Amniotic stem cell (primary cell): ENCODE measurements at regions not wholly inside any gene's neighbourhood (a gene's known extent, or its start where the extent isn't known, plus 50 kb on each side); places are given as distances from the start of the nearest gene placed in this dataset.

Experiments used
- DNase-seq: peaks from one replicate; lab custom pipeline; 2025; lab: John Stamatoyannopoulos, UW

GRCh38 chr5:89041249-89041779 is 158.3 kb upstream of the MEF2C start:
- no peak for DNase-seq

- peak; percentile 26 for DNase-seq
These were observed 153.9 kb upstream of the MEF2C start for GRCh38 chr5:89036704-89037489.

- DNase-seq, result no peak
These were observed 153.2 kb upstream of the MEF2C start for GRCh38 chr5:89036166-89036565.

DNA sequence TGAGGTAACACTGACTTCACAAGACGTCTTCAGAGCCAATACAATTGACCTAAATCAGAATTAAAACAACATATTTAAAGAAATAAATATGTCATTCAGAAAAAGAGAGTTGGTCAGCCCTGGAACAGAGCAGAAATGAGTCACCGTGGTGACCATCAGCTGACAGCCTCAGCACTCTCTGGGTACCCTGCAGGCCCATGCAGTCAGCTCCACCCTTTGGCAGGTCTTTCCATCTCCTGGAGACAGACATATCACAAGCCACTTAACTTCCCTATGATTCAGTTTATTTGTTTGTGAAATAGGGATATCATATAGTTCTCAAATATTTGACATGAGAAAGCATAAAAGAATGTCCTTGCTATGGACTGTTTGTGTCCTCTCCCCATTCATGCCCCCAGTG is 151.6 kb upstream of the MEF2C start:
- DNase-seq, result peak; percentile 26

DNA sequence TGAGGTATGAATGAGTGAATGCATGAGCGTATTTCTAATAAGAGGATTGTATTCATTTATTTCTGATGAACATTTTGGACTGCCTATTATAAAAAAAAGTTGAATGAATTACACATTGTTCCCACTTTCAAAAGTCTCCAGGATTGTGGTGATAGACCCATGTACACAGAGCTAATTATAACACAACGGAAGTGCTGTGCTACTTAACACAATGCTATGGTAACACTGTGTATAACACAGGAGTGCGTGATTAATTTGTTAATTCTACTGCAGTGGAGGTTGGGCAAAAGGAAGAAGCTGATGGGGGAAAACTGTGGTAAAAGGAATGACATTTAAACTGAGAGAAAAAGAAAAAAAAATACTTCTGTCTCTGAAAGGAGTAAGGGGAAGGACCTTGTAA is 147.8 kb upstream of the MEF2C start:
- no peak for DNase-seq

DNA sequence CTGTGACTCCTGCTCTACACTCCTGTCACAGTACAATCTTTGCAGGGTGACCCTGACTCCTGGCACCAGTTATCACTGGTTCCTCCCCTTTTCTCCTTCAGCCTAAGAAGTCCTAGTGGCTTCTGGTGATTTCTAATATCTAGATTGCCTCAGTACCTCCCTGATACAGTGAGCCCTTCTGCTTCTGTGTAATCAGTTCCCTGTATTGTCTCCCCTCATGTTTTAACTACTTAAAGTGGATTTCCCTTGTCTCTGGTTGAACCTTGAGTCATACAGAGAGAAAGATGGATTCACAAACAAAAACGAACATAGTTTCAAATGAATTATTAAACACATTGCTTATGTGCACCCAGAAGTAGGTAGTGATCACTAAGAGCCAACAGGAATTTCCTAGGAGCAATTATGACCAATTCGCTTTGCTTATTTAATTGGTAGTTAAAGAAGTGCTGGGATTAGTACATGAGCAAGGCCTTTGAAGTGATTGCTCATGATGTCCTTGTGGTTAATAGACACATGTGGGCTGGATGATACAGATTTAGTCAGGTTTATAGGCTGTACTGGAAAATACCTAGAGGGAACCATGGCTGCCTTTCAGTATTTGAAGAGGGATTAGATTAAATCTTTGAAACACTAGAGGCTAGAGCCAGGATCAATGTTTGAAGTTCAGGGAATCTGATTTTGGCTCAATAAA is 145.8 kb upstream of the MEF2C start:
- no peak for DNase-seq

GRCh38 chr5:89024045-89024444 is 141.1 kb upstream of the MEF2C start:
- DNase-seq, result no peak

- no peak for DNase-seq
These were observed 138.1 kb upstream of the MEF2C start for GRCh38 chr5:89020926-89021610.

- no peak for DNase-seq
These were observed 133.8 kb upstream of the MEF2C start for GRCh38 chr5:89016741-89017303.

DNA sequence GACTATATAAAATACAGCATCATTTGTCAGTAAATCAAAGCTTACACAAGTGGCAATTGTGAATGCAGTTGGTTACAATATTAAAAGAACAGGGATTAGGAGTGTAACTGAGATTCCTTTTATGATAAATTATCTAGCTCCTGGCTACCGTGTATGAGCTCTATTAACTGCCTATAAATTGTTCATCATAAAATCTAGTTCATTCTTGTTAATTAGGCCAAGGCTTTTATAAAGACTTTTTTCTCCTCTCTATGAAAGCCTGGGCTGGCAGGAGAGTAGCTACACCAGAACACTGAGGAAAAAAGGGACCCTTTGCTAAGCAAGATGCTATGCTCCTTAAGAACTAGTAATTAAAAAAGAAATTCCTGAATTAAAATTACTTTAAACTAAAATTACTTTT is 132.4 kb upstream of the MEF2C start:
- no peak for DNase-seq

DNA sequence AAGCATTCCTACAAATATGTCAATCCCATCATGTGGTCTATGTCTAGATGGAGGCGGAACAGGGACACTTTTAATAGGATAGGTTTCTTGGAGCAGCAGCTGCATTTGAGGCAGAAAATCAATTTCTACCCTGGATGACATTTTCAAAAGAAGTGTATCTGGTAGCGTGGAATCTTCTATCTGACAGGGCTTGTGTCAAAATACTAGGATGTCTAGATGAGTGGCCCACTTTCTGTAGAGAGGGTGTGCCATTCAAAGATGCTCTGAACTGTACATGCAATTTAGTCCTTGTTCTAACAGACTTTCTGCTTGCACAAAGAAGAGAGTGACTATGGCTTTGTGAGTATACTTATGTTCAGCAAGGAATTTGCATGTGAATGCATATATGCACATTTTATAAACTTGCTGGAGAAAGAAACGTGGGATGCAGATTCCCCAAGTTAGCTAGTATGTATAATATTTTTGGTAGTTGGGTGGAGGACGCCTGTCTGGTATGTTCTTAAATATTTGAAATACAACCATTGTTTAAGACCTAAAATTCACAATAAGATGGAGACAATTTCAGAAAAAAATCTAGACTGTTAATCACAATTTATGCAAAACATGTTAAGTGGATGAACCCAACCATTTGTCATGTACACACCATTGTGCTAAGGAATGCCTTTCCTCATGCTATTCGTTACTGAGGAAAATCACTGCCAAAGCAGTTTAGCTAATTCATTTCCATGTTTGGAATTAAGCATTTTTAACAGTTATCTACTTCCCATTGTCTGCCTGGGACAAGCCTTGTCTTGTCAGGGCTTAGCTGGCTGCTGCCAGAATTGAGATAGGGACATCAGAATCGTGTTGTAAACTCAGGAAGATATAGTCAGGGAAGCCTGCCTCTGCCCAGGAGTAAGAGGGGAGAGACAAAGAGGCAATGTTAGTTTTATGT is 129.1 kb upstream of the MEF2C start:
- DNase-seq, result no peak

- no peak for DNase-seq
These were observed 127.5 kb upstream of the MEF2C start for GRCh38 chr5:89010512-89010911.

- no peak for DNase-seq
These were observed 125.3 kb upstream of the MEF2C start for GRCh38 chr5:89008291-89008690.

DNA sequence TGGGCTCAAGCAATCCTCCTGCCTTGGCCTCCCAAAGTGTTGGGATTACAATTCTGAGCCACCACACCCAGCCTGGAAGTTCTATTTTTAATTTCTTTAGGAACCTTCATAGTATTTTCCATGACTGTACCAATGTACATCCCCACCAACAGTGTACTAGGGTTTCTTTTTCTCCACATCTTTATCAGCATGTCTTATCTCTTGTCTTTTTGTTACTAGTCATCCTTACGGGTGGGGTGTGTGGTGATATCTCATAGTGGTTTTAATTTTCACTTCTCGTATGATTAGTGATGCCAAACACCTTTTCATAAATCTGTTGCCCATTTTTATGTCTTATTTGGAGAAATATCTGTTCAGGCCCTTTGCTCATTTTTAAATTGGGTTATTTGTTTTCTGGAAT is 123.0 kb upstream of the MEF2C start:
- DNase-seq, result no peak

- DNase-seq, result no peak
These were observed 121.4 kb upstream of the MEF2C start for GRCh38 chr5:89004379-89004778.

- DNase-seq, result no peak
These were observed 120.6 kb upstream of the MEF2C start for GRCh38 chr5:89003563-89004036.

- DNase-seq, result no peak
These were observed 116.9 kb upstream of the MEF2C start for GRCh38 chr5:88999853-89000252.

DNA sequence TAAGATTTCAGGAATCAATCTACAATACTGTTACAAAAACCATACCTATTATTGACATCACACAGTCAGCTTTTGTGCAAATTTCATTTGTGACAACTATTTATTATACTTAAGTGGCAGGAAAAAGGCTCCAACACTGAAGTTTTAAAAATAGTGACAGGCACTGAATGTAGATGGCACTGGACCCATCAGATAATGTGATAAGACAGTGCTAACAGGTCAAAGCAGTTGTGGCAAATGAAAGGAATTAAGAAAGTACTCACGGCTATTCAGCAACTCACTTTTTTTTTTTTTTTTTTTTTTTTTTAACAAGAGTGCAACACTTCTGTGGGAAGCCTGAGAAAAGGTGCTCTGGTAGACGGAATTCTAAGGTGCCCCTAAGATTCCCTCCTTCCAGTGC is 115.0 kb upstream of the MEF2C start:
- no peak for DNase-seq

GRCh38 chr5:88984040-88984439 is 101.1 kb upstream of the MEF2C start:
- no peak for DNase-seq

DNA sequence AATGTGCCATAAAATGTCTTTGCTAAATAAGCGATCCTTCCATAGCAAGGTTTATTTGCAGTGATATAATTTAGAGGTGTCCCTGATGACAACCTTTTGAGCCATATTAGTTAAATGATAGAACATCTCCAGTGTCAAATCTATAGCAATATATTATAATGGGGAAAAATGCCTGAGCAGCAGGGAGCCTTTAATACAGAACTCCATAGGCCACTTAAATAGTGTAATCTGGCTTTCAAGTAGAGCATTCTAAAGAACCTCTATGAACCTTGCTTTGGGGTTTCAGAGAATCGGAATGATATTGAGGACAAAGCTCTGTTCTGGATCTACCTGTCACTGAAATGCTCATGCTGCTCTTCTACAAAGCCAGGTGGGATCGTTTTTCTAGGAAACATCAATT is 96.7 kb upstream of the MEF2C start:
- no peak for DNase-seq

DNA sequence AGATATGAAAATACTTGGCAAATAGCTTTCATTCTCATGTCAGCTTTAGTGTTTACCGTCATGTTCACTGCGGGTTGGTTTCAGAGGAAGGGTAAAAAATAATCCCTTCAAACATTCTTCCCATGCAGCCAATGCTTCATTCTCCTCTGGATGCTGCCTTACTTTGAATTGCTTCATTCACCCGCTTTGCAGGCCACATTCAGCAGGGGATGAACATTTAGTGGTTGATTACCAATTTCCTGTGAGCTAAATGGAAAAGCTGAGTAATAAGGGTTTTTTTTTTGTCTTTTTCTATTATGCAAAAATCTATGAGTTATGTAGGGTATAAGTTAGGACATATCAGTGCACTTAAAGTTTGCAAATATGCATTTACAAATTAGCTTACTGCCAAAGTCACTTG is 96.3 kb upstream of the MEF2C start:
- no peak for DNase-seq
